Endodermal cell (in vitro differentiated cells): ENCODE measurements at regions not wholly inside any gene's neighbourhood (a gene's known extent, or its start where the extent isn't known, plus 50 kb on each side); places are given as distances from the start of the nearest gene placed in this dataset.
A peak's percentile ranks its signal among the peaks of the same experiment; 100 is the strongest.

Experiments
- DNase-seq: peaks from one replicate; pipeline ENCODE4 v3.0.0-alpha.2; 2017
- H3K27ac ChIP-seq: 2 replicates; pipeline ENCODE4 v1.5.1; 2013; ENCODE audit warnings: mild to moderate bottlenecking, low read depth, low read length, moderate library complexity
- H3K27me3 ChIP-seq: 2 replicates; pipeline ENCODE4 v1.6.1; 2013; ENCODE audit warnings: mild to moderate bottlenecking, low read length, moderate library complexity; ENCODE audit not compliant: insufficient read depth, control insufficient read depth, poor library complexity, severe bottlenecking
- H3K36me3 ChIP-seq: 2 replicates; pipeline ENCODE4 v1.7.0; 2013; ENCODE audit warnings: mild to moderate bottlenecking, low read length, moderate library complexity; ENCODE audit not compliant: control insufficient read depth, insufficient read depth
- H3K4me1 ChIP-seq: one replicate; pipeline ENCODE4 v1.7.0; 2013; ENCODE audit warnings: low read length; ENCODE audit not compliant: control insufficient read depth, insufficient read depth
- H3K4me3 ChIP-seq: 2 replicates; pipeline ENCODE4 v1.5.1; 2013; ENCODE audit warnings: mild to moderate bottlenecking, low read length, moderate library complexity
- H3K9ac ChIP-seq: 2 replicates; pipeline ENCODE4 v1.6.1; 2013; ENCODE audit warnings: mild to moderate bottlenecking, low read length, moderate library complexity; ENCODE audit not compliant: poor library complexity, severe bottlenecking; ENCODE audit errors: extremely low read depth
- H3K9me3 ChIP-seq: 2 replicates; pipeline ENCODE4 v1.6.1; 2013; ENCODE audit warnings: mild to moderate bottlenecking, low read length, moderate library complexity; ENCODE audit not compliant: control insufficient read depth
- H3K27ac Mint-ChIP-seq: 2 replicates; pipeline ENCODE4 v1.8.0; 2020; ENCODE audit warnings: mixed read lengths
- H3K27me3 Mint-ChIP-seq: 2 replicates; pipeline ENCODE4 v1.8.0; 2021; ENCODE audit warnings: mild to moderate bottlenecking, mixed read lengths; ENCODE audit not compliant: insufficient read depth
- H3K36me3 Mint-ChIP-seq: 2 replicates; pipeline ENCODE4 v1.8.0; 2020; ENCODE audit warnings: low read depth, mixed read lengths
- H3K4me1 Mint-ChIP-seq: 2 replicates; pipeline ENCODE4 v1.8.0; 2020; ENCODE audit warnings: mixed read lengths
- H3K4me3 Mint-ChIP-seq: 2 replicates; pipeline ENCODE4 v1.8.0; 2020; ENCODE audit warnings: mild to moderate bottlenecking, moderate library complexity, mixed read lengths
- H3K9me3 Mint-ChIP-seq: 2 replicates; pipeline ENCODE4 v1.8.0; 2020; ENCODE audit warnings: mild to moderate bottlenecking, mixed read lengths
- WGBS, 2 experiments: methylation state at CpG; one replicate each; pipeline versions ENCODE4 v1.1.5 to v1.1.7; 2013; ENCODE audit warnings: missing lambda C conversion rate in 2 of 2, mixed read lengths in 1 of 2; ENCODE audit not compliant: insufficient coverage in 1 of 2, insufficient read length in 1 of 2; 5-methylcytosine and 5-hydroxymethylcytosine counted together
- TF ChIP-seq, protein P1 (sequence below): fragments of 200-600 bp; sonication (generic); conservative IDR thresholded peaks from 2 replicates; pipeline ENCODE4 v1.5.0; 2021; ENCODE audit warnings: antibody characterized with exemption, mild to moderate bottlenecking

DNA sequence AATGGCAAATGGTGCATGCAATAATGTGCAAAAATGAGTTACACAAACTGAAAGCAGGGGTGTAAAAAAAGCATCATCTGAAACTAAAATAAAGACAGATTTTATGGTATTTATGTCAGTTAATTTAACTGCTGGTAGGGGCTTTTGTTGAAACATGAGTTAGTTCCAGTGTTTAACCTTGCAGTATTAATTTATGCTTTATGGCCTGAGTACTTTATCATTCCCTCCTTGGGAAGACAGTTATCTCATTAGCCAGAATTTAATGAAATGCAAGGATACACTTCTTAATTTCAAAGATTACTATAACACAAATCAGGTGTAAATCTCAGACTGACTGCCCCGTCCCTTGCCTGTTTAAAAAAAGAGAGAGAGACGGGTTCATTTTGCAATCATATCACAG, 240.1 kb upstream of the MEIS2 start:
- 88 to 96% methylated on average over 1 of the region's 2 CpGs for WGBS, 2 experiments
- no peak overlapping the region for H3K4me3 ChIP-seq
- H3K4me1 Mint-ChIP-seq: no peaks in the 10 kb centered on the region
- H3K4me3 Mint-ChIP-seq: no peak overlapping the region
- H3K27me3 ChIP-seq: no peaks in the 10 kb centered on the region
- H3K27ac ChIP-seq: no peak overlapping the region
- no peaks in the 10 kb centered on the region for H3K9me3 ChIP-seq
- no peaks in the 10 kb centered on the region for H3K36me3 ChIP-seq
- no peaks in the 10 kb centered on the region for H3K9me3 Mint-ChIP-seq
- TF ChIP-seq, protein P1, sequence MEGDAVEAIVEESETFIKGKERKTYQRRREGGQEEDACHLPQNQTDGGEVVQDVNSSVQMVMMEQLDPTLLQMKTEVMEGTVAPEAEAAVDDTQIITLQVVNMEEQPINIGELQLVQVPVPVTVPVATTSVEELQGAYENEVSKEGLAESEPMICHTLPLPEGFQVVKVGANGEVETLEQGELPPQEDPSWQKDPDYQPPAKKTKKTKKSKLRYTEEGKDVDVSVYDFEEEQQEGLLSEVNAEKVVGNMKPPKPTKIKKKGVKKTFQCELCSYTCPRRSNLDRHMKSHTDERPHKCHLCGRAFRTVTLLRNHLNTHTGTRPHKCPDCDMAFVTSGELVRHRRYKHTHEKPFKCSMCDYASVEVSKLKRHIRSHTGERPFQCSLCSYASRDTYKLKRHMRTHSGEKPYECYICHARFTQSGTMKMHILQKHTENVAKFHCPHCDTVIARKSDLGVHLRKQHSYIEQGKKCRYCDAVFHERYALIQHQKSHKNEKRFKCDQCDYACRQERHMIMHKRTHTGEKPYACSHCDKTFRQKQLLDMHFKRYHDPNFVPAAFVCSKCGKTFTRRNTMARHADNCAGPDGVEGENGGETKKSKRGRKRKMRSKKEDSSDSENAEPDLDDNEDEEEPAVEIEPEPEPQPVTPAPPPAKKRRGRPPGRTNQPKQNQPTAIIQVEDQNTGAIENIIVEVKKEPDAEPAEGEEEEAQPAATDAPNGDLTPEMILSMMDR: no peak
- no peak overlapping the region for H3K9ac ChIP-seq
- no peaks in the 10 kb centered on the region for H3K4me1 ChIP-seq
- H3K27ac Mint-ChIP-seq: no peak overlapping the region
- H3K36me3 Mint-ChIP-seq: no peaks in the 10 kb centered on the region
- no peaks in the 10 kb centered on the region for H3K27me3 Mint-ChIP-seq
- DNase-seq: no peak

DNA sequence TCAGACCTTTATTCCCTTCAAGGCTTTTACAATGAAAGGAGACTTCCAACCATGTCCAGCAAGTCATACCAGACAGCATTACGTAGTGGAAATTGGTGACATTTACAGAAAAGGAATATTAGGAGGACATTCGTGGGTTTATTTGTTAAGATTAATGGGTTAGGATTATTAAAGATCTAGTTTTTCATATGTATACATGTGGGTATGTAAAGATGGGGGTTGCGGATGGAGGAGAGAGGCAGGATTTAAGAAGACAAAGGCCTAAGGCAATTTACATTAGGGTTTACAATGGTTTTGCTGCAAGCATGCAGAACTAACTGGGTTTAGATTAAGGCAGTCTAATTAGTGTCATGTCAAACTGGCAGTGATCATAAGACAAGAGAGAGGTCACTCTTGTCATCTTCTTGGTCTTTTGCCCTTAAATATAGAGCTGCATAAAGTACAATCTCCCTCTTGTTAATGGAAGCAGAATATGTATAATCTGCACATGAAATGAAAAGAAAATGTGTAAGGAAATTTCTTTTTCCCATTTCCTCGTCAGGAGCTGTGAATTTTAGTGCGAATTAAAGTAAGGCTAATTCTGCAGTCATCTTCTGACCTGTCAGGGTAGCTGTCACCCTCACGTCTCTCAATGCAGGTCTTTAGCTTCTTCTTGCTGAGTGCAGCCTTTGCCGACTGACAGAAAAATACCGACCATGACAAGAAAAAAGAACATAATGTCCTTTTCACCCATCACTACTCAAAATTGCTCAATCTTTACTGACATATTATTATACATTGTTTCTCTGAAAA, 258.9 kb upstream of the MEIS2 start:
- H3K27me3 ChIP-seq: no peaks in the 10 kb centered on the region
- no peak for DNase-seq
- H3K36me3 Mint-ChIP-seq: no peaks in the 10 kb centered on the region
- H3K27ac Mint-ChIP-seq: no peak overlapping the region
- H3K27me3 Mint-ChIP-seq: no peaks in the 10 kb centered on the region
- H3K9me3 ChIP-seq: no peaks in the 10 kb centered on the region
- no peaks in the 10 kb centered on the region for H3K4me1 ChIP-seq
- no peak overlapping the region for H3K9ac ChIP-seq
- TF ChIP-seq, protein P1: no peak
- H3K4me3 ChIP-seq: no peak overlapping the region
- no peaks in the 10 kb centered on the region for H3K4me1 Mint-ChIP-seq
- H3K27ac ChIP-seq: peak overlapping the region; percentile 50
- H3K9me3 Mint-ChIP-seq: no peaks in the 10 kb centered on the region
- H3K4me3 Mint-ChIP-seq: no peak overlapping the region
- 87 to 91% methylated on average over 4 to 8 of the region's 8 CpGs for WGBS, 2 experiments
- no peaks in the 10 kb centered on the region for H3K36me3 ChIP-seq

DNA sequence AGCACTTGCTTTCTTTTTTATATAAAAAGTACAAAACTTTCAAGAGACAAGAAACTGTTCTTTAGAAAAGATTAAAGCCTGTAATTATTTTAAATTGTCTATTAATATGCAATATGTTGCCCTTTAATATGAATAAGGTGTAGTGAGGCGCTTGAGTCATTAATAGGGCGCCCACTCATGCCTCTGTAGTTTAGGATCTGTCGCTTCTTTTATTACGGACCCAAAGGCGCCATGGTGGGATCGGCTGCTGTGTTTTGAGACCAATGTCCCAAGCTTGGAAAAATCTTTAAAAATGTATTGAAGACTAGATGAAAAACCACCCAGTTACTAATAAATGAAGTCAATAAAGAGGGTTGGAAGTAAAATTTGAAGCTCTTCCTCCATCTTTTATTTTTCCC, 259.5 kb upstream of the MEIS2 start:
- H3K9me3 ChIP-seq: no peaks in the 10 kb centered on the region
- TF ChIP-seq, protein P1: no peak
- Mint-ChIP-seq H3K36me3 (no peaks in the 10 kb centered on the region), H3K9me3 (no peaks in the 10 kb centered on the region), H3K4me3 (no peak overlapping the region), H3K27ac (no peak overlapping the region), H3K4me1 (no peaks in the 10 kb centered on the region), H3K27me3 (no peaks in the 10 kb centered on the region)
- 92% methylated on average over 5 to 6 of the region's 6 CpGs for WGBS, 2 experiments
- no peaks in the 10 kb centered on the region for H3K27me3 ChIP-seq
- no peaks in the 10 kb centered on the region for H3K36me3 ChIP-seq
- H3K4me3 ChIP-seq: no peak overlapping the region
- H3K9ac ChIP-seq: no peak overlapping the region
- DNase-seq: no peak
- H3K27ac ChIP-seq: no peak overlapping the region
- no peaks in the 10 kb centered on the region for H3K4me1 ChIP-seq
